HG03135 (cell line): ENCODE measurements at regions not wholly inside any gene's neighbourhood (a gene's known extent, or its start where the extent isn't known, plus 50 kb on each side); places are given as distances from the start of the nearest gene placed in this dataset.
"Not testable (repeated sequence)": the region's sequence is repeated elsewhere in the genome, so short reads cannot be mapped to it uniquely, and the experiment has no call there.

Experiments used
- ATAC-seq: cut with Tn5 transposase; IDR thresholded peaks from one replicate; pipeline ENCODE4 v1.9.1; 2021; ENCODE audit warnings: mild to moderate bottlenecking, moderate library complexity; ENCODE audit not compliant: unreplicated experiment

GRCh38 chr4:14919785-14920184 lies 82.5 kb upstream of the CPEB2 start:
- no peak for ATAC-seq

DNA sequence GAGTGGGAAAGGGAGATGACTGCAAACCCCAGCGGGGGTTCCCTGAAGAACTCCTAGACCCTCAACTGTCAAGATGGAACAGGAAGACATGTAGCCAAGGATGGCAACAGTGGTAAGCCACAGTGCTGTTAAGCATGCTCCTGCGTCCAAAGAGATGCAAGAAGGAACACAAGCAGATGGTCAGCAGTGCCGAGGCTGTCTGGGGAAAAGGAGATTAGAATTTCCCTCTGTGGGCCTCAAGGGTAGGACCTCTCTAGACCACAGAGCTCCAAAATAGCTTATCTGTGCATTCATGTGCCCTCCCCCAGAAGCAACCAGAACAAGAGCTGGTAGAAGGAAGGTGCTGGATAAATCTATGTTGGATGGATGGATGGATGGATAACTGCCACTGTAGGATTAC lies 82.0 kb upstream of the CPEB2 start:
- no peak for ATAC-seq

- no peak for ATAC-seq
Measured at GRCh38 chr4:14920759-14921320, 81.4 kb upstream of the CPEB2 start.

GRCh38 chr4:14921781-14922180 lies 80.5 kb upstream of the CPEB2 start:
- not testable (repeated sequence) for ATAC-seq

GRCh38 chr4:14924076-14924811 lies 78.0 kb upstream of the CPEB2 start:
- ATAC-seq = no peak

DNA sequence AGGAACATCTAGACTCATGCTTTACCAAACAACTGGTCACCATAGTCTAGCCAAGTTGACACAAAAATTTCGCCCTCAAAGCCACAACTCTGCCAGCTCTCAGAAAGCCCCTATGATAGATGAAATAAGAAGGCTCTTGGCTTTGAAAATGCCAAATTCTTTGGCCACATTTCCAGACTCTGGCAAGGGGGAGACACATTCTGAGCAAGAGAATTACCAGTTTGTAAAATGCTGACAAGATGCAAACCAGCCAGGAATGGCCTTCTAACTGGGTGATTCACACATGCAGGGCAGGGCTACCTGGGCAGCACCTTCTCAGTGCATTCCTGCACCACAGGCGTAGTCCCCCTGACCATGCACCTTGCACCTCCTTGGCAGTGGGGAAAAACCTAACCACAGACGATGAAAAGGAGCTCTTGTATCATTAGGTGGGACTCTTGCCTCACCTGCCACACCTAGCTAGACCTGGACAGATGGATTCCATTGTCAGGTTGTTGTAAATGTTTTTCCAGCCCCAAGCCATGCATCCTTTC lies 77.4 kb upstream of the CPEB2 start:
- ATAC-seq = no peak

DNA sequence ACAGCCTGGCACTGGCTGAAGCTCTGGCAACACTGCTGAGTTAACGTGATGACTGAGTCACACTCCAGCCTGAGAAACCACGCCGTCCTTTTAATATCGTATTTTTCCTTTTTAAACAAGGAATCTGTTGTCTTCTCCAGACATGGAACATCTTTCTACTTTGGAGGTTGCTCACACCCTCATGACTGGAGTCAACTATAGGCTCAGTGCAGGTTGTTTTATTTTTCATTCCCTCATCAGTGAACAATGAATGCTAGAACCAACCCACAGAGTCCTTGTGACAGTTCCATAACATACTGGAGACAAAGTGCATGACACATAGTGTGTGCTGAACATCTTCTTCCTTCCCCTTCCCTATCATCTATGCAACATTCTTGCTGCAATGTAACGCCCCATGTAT lies 76.8 kb upstream of the CPEB2 start:
- no peak for ATAC-seq

GRCh38 chr4:14926368-14926767 lies 75.9 kb upstream of the CPEB2 start:
- no peak for ATAC-seq

DNA sequence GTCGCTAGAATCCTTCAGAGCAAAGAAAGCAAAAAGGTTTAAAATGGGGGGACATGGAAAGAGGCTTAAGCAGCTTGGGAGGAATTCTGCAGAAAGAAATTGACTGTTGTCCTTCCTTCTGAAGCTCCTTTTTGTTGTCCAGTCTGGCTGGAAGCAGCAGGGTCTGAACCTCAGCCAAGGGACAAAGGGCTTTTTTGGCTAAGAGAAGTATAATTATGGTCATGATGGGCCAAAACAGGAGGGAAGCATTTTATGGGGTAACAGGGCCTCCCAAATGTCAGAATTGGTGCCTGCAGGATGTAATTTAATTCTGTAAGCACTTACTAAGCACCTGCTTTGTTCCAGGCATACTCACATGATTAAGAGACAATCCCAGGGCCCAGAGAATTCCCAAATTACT lies 74.2 kb upstream of the CPEB2 start:
- no peak for ATAC-seq

GRCh38 chr4:14929669-14930068 lies 72.6 kb upstream of the CPEB2 start:
- ATAC-seq = no peak

- ATAC-seq = no peak
Measured at GRCh38 chr4:14934704-14935390, 67.4 kb upstream of the CPEB2 start.

DNA sequence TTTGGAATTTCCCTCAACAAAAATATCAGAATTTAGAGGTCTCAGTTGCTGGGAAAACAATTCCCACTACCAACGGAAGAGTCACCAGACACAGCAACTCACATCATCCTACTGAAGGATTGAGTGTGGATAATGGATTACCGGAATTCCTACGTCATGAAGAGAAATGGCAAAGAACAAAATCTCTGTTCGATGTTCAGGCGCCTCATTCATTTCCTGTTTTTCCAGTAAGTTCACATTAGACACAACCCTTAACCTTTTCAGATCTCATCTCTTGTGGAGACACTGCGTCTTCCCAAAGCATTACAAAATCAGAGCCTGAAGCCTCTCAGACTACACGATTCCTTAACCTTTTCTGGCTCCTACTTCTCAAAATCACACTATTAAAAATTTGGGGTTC lies 58.5 kb upstream of the CPEB2 start:
- no peak for ATAC-seq

DNA sequence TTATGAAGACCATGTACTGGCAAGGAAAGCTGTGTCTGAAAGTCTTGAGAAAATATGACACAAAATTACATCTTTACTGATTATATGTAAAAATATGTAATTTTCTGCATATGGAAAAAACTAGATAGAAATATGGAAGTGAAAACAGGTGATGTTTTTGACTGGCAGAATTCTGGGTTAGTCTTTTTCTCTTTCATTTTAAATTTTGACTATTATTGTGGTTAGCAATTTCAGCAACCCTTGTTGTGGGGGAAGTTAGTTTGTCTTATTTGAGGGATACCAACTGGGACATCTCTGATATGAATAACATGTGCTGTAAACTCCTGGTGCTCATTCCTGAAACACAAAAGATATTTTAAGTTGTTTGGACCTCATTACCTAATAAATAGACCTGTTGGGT lies 49.9 kb upstream of the CPEB2 start:
- no peak for ATAC-seq
